Mesenchymal stem cell (in vitro differentiated cells and primary cell): ENCODE measurements at regions not wholly inside any gene's neighbourhood (a gene's known extent, or its start where the extent isn't known, plus 50 kb on each side); places are given as distances from the start of the nearest gene placed in this dataset.

Experiments used
- DNase-seq: peaks from one replicate; pipeline ENCODE4 v3.0.0-alpha.2; 2013
- H2AFZ ChIP-seq: one replicate; pipeline ENCODE4 v1.6.1; 2013; ENCODE audit warnings: low read depth, mild to moderate bottlenecking, control low read depth, inconsistent platforms, low read length, moderate library complexity
- H2AK5ac ChIP-seq: 2 replicates; pipeline ENCODE4 v1.6.1; 2013; ENCODE audit warnings: low read length, moderate library complexity, mild to moderate bottlenecking, inconsistent platforms; ENCODE audit not compliant: severe bottlenecking
- H2BK120ac ChIP-seq: one replicate; pipeline ENCODE4 v1.6.1; 2013; ENCODE audit warnings: low read depth, mild to moderate bottlenecking, inconsistent platforms, low read length, moderate library complexity
- H2BK12ac ChIP-seq, 2 experiments: one replicate each; pipeline ENCODE4 v1.6.1; 2013; ENCODE audit warnings: inconsistent platforms in 2 of 2, low read length in 2 of 2, mild to moderate bottlenecking in 2 of 2, moderate library complexity in 2 of 2, control low read depth in 1 of 2
- H2BK15ac ChIP-seq: one replicate; pipeline ENCODE4 v1.6.1; 2013; ENCODE audit warnings: mild to moderate bottlenecking, low read depth, inconsistent platforms; ENCODE audit not compliant: poor library complexity, severe bottlenecking
- H2BK5ac ChIP-seq: 2 replicates; pipeline ENCODE4 v1.6.1; 2013; ENCODE audit warnings: low read depth, mild to moderate bottlenecking, low read length, control low read depth, inconsistent platforms; ENCODE audit not compliant: poor library complexity, severe bottlenecking
- H3K14ac ChIP-seq, 2 experiments: one replicate each; pipeline ENCODE4 v1.6.1; 2013; ENCODE audit warnings: inconsistent platforms in 2 of 2, low read length in 2 of 2, control low read depth in 1 of 2, mild to moderate bottlenecking in 1 of 2, moderate library complexity in 1 of 2
- H3K18ac ChIP-seq, 2 experiments: one replicate each; pipeline ENCODE4 v1.6.1; 2013; ENCODE audit warnings: inconsistent platforms in 2 of 2, low read length in 2 of 2, control low read depth in 1 of 2, low read depth in 1 of 2, mild to moderate bottlenecking in 1 of 2
- H3K23ac ChIP-seq, 2 experiments: one replicate each; pipeline ENCODE4 v1.6.1; 2013; ENCODE audit warnings: inconsistent platforms in 2 of 2, low read length in 2 of 2, mild to moderate bottlenecking in 2 of 2, moderate library complexity in 2 of 2, control low read depth in 1 of 2
- H3K27ac ChIP-seq: 2 replicates; pipeline ENCODE4 v1.5.1; 2013; ENCODE audit warnings: mild to moderate bottlenecking, moderate library complexity, low read length, control low read depth, inconsistent platforms; ENCODE audit not compliant: poor library complexity, severe bottlenecking
- H3K27me3 ChIP-seq, 2 experiments: 2 replicates each; pipeline versions ENCODE4 v1.6.1 to v1.7.0; 2013; ENCODE audit warnings: low read length in 2 of 2, mild to moderate bottlenecking in 2 of 2, moderate library complexity in 2 of 2, control low read depth in 1 of 2, inconsistent platforms in 1 of 2; ENCODE audit not compliant: control insufficient read depth in 1 of 2, insufficient read depth in 1 of 2
- H3K36me3 ChIP-seq, 2 experiments: 2 replicates each; pipeline versions ENCODE4 v1.6.1 to v1.7.0; 2013; ENCODE audit warnings: low read length in 2 of 2, control low read depth in 1 of 2, inconsistent platforms in 1 of 2, low read depth in 1 of 2, mild to moderate bottlenecking in 1 of 2; ENCODE audit not compliant: insufficient read depth in 2 of 2, control insufficient read depth in 1 of 2
- H3K4ac ChIP-seq, 2 experiments: one replicate each; pipeline ENCODE4 v1.6.1; 2013; ENCODE audit warnings: inconsistent platforms in 2 of 2, low read length in 2 of 2, mild to moderate bottlenecking in 2 of 2, moderate library complexity in 2 of 2, control low read depth in 1 of 2, low read depth in 1 of 2
- H3K4me1 ChIP-seq: 2 replicates; pipeline ENCODE4 v1.6.1; 2013; ENCODE audit warnings: low read depth, low read length, control low read depth; ENCODE audit not compliant: control insufficient read depth, insufficient read depth
- H3K4me2 ChIP-seq: 2 replicates; pipeline ENCODE4 v1.6.1; 2013; ENCODE audit warnings: low read length, mild to moderate bottlenecking, inconsistent platforms; ENCODE audit not compliant: poor library complexity, severe bottlenecking
- H3K4me3 ChIP-seq, 2 experiments: 2 replicates each; pipeline versions ENCODE4 v1.5.1 to v1.7.0; 2013; ENCODE audit warnings: low read length in 2 of 2, mild to moderate bottlenecking in 2 of 2, control low read depth in 1 of 2, low read depth in 1 of 2; ENCODE audit not compliant: insufficient read depth in 1 of 2
- H3K79me1 ChIP-seq: replicated peaks from 2 replicates; pipeline ENCODE4 v1.6.1; 2013; ENCODE audit warnings: mild to moderate bottlenecking, control low read depth, low read length, inconsistent platforms; ENCODE audit not compliant: poor library complexity, severe bottlenecking
- H3K9ac ChIP-seq: 2 replicates; pipeline ENCODE4 v1.7.0; 2013; ENCODE audit warnings: mild to moderate bottlenecking, low read length, moderate library complexity
- H3K9me3 ChIP-seq: 2 replicates; pipeline ENCODE4 v1.7.0; 2013; ENCODE audit warnings: mild to moderate bottlenecking, low read length; ENCODE audit not compliant: control insufficient read depth
- H4K8ac ChIP-seq: one replicate; pipeline ENCODE4 v1.6.1; 2013; ENCODE audit warnings: inconsistent platforms, mild to moderate bottlenecking, low read length, moderate library complexity
- H4K91ac ChIP-seq: one replicate; pipeline ENCODE4 v1.6.1; 2013; ENCODE audit warnings: mild to moderate bottlenecking, low read length, inconsistent platforms
- WGBS: methylation state at CpG from one replicate; pipeline ENCODE4 v1.1.7; 2013; ENCODE audit warnings: mixed read lengths; 5-methylcytosine and 5-hydroxymethylcytosine counted together

GRCh38 chr16:85513180-85513579 is 99.9 kb upstream of the GSE1 start:
- H3K79me1 ChIP-seq: peaks cover 1% of the 10 kb centered on the region
- H2BK120ac ChIP-seq: no peak overlapping the region
- H3K18ac ChIP-seq: peak overlapping the region in 1 of 2 experiments; percentile 35
- WGBS: 86% methylated on average over 9 of the region's 9 CpGs
- no peak overlapping the region for H3K4me2 ChIP-seq
- H3K4me1 ChIP-seq: peaks cover 48% of the 10 kb centered on the region
- peak overlapping the region in 1 of 2 experiments; percentile 30 for H2BK12ac ChIP-seq
- no peak overlapping the region for H3K9ac ChIP-seq
- no peaks in the 10 kb centered on the region for H3K9me3 ChIP-seq
- peaks cover 0 to 10% of the 10 kb centered on the region in 2 experiments for H3K36me3 ChIP-seq
- peak overlapping the region; percentile 18 for H4K91ac ChIP-seq
- no peak overlapping the region for H3K27ac ChIP-seq
- H2AK5ac ChIP-seq: peak overlapping the region; percentile 14
- no peak overlapping the region for H2BK5ac ChIP-seq
- H2AFZ ChIP-seq: no peak overlapping the region
- no peak overlapping the region for H2BK15ac ChIP-seq
- peak overlapping the region in 1 of 2 experiments; percentile 42 for H3K4ac ChIP-seq
- H3K23ac ChIP-seq: no peak overlapping the region
- no peaks in the 10 kb centered on the region for H3K27me3 ChIP-seq
- peak overlapping the region in 1 of 2 experiments; percentile 7 for H3K14ac ChIP-seq
- H4K8ac ChIP-seq: peak overlapping the region; percentile 5
- H3K4me3 ChIP-seq: no peak overlapping the region
- no peak for DNase-seq

- no peak overlapping the region for H4K91ac ChIP-seq
- H3K36me3 ChIP-seq: peaks cover 0 to 7% of the 10 kb centered on the region in 2 experiments
- no peak overlapping the region for H2BK5ac ChIP-seq
- peak overlapping the region; percentile 20 for H4K8ac ChIP-seq
- H3K4me1 ChIP-seq: peaks cover 46% of the 10 kb centered on the region
- H3K4ac ChIP-seq: peak overlapping the region; percentile 37 to 42
- H3K27ac ChIP-seq: no peak overlapping the region
- H2BK12ac ChIP-seq: peak overlapping the region in 1 of 2 experiments; percentile 76
- peak overlapping the region; percentile 28 for H3K9ac ChIP-seq
- no peaks in the 10 kb centered on the region for H3K9me3 ChIP-seq
- H3K14ac ChIP-seq: peak overlapping the region in 1 of 2 experiments; percentile 7
- no peak overlapping the region for H3K23ac ChIP-seq
- H3K27me3 ChIP-seq: no peaks in the 10 kb centered on the region
- H3K18ac ChIP-seq: peak overlapping the region; percentile 32 to 70
- peak overlapping the region; percentile 14 for H2AK5ac ChIP-seq
- DNase-seq: no peak
- H2BK15ac ChIP-seq: peak overlapping the region; percentile 89
- no peak overlapping the region for H3K4me2 ChIP-seq
- no peak overlapping the region for H3K4me3 ChIP-seq
- peak overlapping the region; percentile 64 for H2BK120ac ChIP-seq
- no peak overlapping the region for H2AFZ ChIP-seq
- 89% methylated on average over 10 of the region's 10 CpGs for WGBS
- peaks cover 1% of the 10 kb centered on the region for H3K79me1 ChIP-seq
Measured at GRCh38 chr16:85513649-85514048, 99.5 kb upstream of the GSE1 start.

GRCh38 chr16:85514295-85514597 is 98.9 kb upstream of the GSE1 start:
- Histone ChIP-seq H3K27me3 (no peaks in the 10 kb centered on the region), H3K36me3 (peaks cover 0 to 7% of the 10 kb centered on the region in 2 experiments), H3K4me1 (peaks cover 46% of the 10 kb centered on the region), H3K9ac (peak overlapping the region; percentile 28), H3K14ac (no peak overlapping the region), H3K9me3 (no peaks in the 10 kb centered on the region), H3K4ac (peak overlapping the region in 1 of 2 experiments; percentile 43), H2AFZ (no peak overlapping the region), H3K18ac (peak overlapping the region; percentile 88), H2AK5ac (peak overlapping the region; percentile 50), H4K91ac (peak overlapping the region; percentile 88), H2BK120ac (peak overlapping the region; percentile 64), H3K4me2 (peak overlapping the region; percentile 23), H2BK12ac (peak overlapping the region; percentile 42 to 81), H4K8ac (peak overlapping the region; percentile 75), H2BK15ac (peak overlapping the region; percentile 54), H3K79me1 (peaks cover 1% of the 10 kb centered on the region), H2BK5ac (peak overlapping the region; percentile 53), H3K27ac (peak overlapping the region; percentile 85), H3K4me3 (no peak overlapping the region), H3K23ac (no peak overlapping the region)
- WGBS: 34% methylated on average over 8 of the region's 8 CpGs
- DNase-seq: no peak

- Histone ChIP-seq H2BK12ac (peak overlapping the region; percentile 29 to 81), H3K23ac (peak overlapping the region in 1 of 2 experiments; percentile 35), H4K8ac (peak overlapping the region; percentile 83), H2AK5ac (no peak overlapping the region), H3K36me3 (peaks cover 5 to 11% of the 10 kb centered on the region in 2 experiments), H4K91ac (peak overlapping the region; percentile 88), H2BK15ac (no peak overlapping the region), H3K4me1 (peaks cover 46% of the 10 kb centered on the region), H3K18ac (peak overlapping the region; percentile 88), H3K4me2 (peak overlapping the region; percentile 49), H3K9ac (peak overlapping the region; percentile 67), H3K79me1 (peaks cover under 1% of the 10 kb centered on the region), H2AFZ (no peak overlapping the region), H3K14ac (peak overlapping the region in 1 of 2 experiments; percentile 84), H3K4me3 (peak overlapping the region in 1 of 2 experiments; percentile 0), H3K4ac (peak overlapping the region; percentile 13 to 20), H3K27ac (peak overlapping the region; percentile 85), H2BK5ac (peak overlapping the region; percentile 66), H2BK120ac (peak overlapping the region; percentile 82), H3K27me3 (no peaks in the 10 kb centered on the region), H3K9me3 (no peaks in the 10 kb centered on the region)
- peak; percentile 91 for DNase-seq
- 35% methylated on average over 18 of the region's 18 CpGs for WGBS
Measured at GRCh38 chr16:85514598-85515318, 98.4 kb upstream of the GSE1 start.
